CD14-positive monocyte (primary cell): ENCODE measurements at regions not wholly inside any gene's neighbourhood (a gene's known extent, or its start where the extent isn't known, plus 50 kb on each side); places are given as distances from the start of the nearest gene placed in this dataset.

Source experiments
- DNase-seq, 3 donors: peaks; one replicate each; pipeline ENCODE4 v3.0.0-alpha.2; 2011 to 2022
- H2AFZ ChIP-seq: 2 replicates; pipeline ENCODE4 v1.6.0; 2012; ENCODE audit warnings: mild to moderate bottlenecking, low read depth, low read length, inconsistent platforms; ENCODE audit not compliant: insufficient read depth, poor library complexity, severe bottlenecking
- H3K27ac ChIP-seq, 2 donors: 1 replicate in 1 of 2; 2 replicates in 1 of 2; pipeline ENCODE4 v1.5.1; 2012 to 2013; ENCODE audit warnings: low read length in 2 of 2, control low read depth in 1 of 2, inconsistent platforms in 1 of 2, low read depth in 1 of 2, mild to moderate bottlenecking in 1 of 2
- H3K27me3 ChIP-seq, 2 donors: one replicate each; pipeline versions ENCODE4 v1.6.0 to v1.6.1; 2011 to 2013; ENCODE audit warnings: low read length in 2 of 2; ENCODE audit not compliant: control insufficient read depth in 2 of 2, insufficient read depth in 2 of 2
- H3K36me3 ChIP-seq, 2 donors: replicated peaks in 1 of 2; 1 replicate in 1 of 2; 2 replicates in 1 of 2; pipeline versions ENCODE4 v1.5.1 to v1.6.1; 2012 to 2013; ENCODE audit warnings: low read length in 2 of 2, control low read depth in 1 of 2, inconsistent platforms in 1 of 2, mild to moderate bottlenecking in 1 of 2; ENCODE audit not compliant: insufficient read depth in 2 of 2, control insufficient read depth in 1 of 2
- H3K4me1 ChIP-seq, 2 donors: 1 replicate in 1 of 2; 2 replicates in 1 of 2; pipeline versions ENCODE4 v1.5.1 to v1.6.1; 2012 to 2013; ENCODE audit warnings: low read length in 2 of 2, control low read depth in 1 of 2, inconsistent platforms in 1 of 2, mild to moderate bottlenecking in 1 of 2, moderate library complexity in 1 of 2; ENCODE audit not compliant: insufficient read depth in 2 of 2, control insufficient read depth in 1 of 2
- H3K4me2 ChIP-seq: replicated peaks from 2 replicates; pipeline ENCODE3; 2012; ENCODE audit warnings: low read length, moderate library complexity, mild to moderate bottlenecking; ENCODE audit not compliant: poor library complexity, severe bottlenecking; ENCODE audit errors: extremely low read depth
- H3K4me3 ChIP-seq, 3 experiments: fragments of 200-600 bp in 1 of 3; sonication (generic) in 1 of 3; replicated peaks in 1 of 3; 1 replicate in 2 of 3; 2 replicates in 1 of 3; pipeline ENCODE4 v1.5.1; 2011 to 2013; ENCODE audit warnings: low read length in 3 of 3, mild to moderate bottlenecking in 3 of 3, control low read depth in 2 of 3, low read depth in 2 of 3, inconsistent platforms in 1 of 3, moderate library complexity in 1 of 3
- H3K79me2 ChIP-seq: 2 replicates; pipeline ENCODE4 v1.6.0; 2012; ENCODE audit warnings: mild to moderate bottlenecking, control low read depth, inconsistent platforms, low read length, moderate library complexity; ENCODE audit not compliant: insufficient read depth
- H3K9ac ChIP-seq: 2 replicates; pipeline ENCODE4 v1.6.0; 2017; ENCODE audit warnings: low read length, mild to moderate bottlenecking; ENCODE audit not compliant: insufficient read depth, poor library complexity, severe bottlenecking
- H3K9me3 ChIP-seq, 2 donors: replicated peaks in 1 of 2; 1 replicate in 1 of 2; 2 replicates in 1 of 2; pipeline versions ENCODE4 v1.5.1 to v1.6.1; 2012 to 2013; ENCODE audit warnings: low read length in 2 of 2, control low read depth in 1 of 2; ENCODE audit not compliant: control insufficient read depth in 1 of 2, insufficient read depth in 1 of 2
- H4K20me1 ChIP-seq: 2 replicates; pipeline ENCODE4 v1.6.0; 2012; ENCODE audit warnings: mild to moderate bottlenecking, low read length, control low read depth, moderate library complexity; ENCODE audit not compliant: insufficient read depth
- H3K27ac Mint-ChIP-seq, 7 donors: one replicate each; pipeline ENCODE4 v1.8.0; 2020; ENCODE audit warnings: mild to moderate bottlenecking in 7 of 7, mixed read lengths in 7 of 7, moderate library complexity in 6 of 7, inconsistent platforms in 2 of 7
- H3K27me3 Mint-ChIP-seq, 3 donors: one replicate each; pipeline ENCODE4 v1.8.0; 2021 to 2022; ENCODE audit warnings: low read depth in 3 of 3, mild to moderate bottlenecking in 3 of 3, mixed read lengths in 3 of 3, moderate library complexity in 3 of 3, inconsistent platforms in 1 of 3
- H3K36me3 Mint-ChIP-seq, 2 donors: one replicate each; pipeline ENCODE4 v1.8.0; 2020; ENCODE audit warnings: mixed read lengths in 2 of 2, inconsistent platforms in 1 of 2, mild to moderate bottlenecking in 1 of 2
- H3K4me1 Mint-ChIP-seq: one replicate; pipeline ENCODE4 v1.8.0; 2020; ENCODE audit warnings: mild to moderate bottlenecking, mixed read lengths
- H3K4me3 Mint-ChIP-seq, 2 donors: one replicate each; pipeline ENCODE4 v1.8.0; 2020; ENCODE audit warnings: mild to moderate bottlenecking in 2 of 2, mixed read lengths in 2 of 2, moderate library complexity in 1 of 2
- H3K9me3 Mint-ChIP-seq, 7 donors: one replicate each; pipeline ENCODE4 v1.8.0; 2020 to 2022; ENCODE audit warnings: mixed read lengths in 7 of 7, mild to moderate bottlenecking in 6 of 7, moderate library complexity in 6 of 7, inconsistent platforms in 2 of 7
- WGBS: methylation state at CpG from one replicate; pipeline ENCODE4 v1.1.5; 2013; ENCODE audit warnings: missing lambda C conversion rate; ENCODE audit not compliant: insufficient coverage; 5-methylcytosine and 5-hydroxymethylcytosine counted together
- intact Hi-C, 2 donors: fragments of 100-400 bp; cut with micrococcal nuclease; formaldehyde crosslinking; loops; one replicate each; pipeline versions ENCODE4 v1.15.0 to v1.15.1; 2023
- TF ChIP-seq, protein P1 (sequence below): fragments of 200-600 bp; IDR thresholded peaks from one replicate; pipeline ENCODE4 v1.8.0; 2022; ENCODE audit warnings: antibody characterized with exemption, mild to moderate bottlenecking

DNA sequence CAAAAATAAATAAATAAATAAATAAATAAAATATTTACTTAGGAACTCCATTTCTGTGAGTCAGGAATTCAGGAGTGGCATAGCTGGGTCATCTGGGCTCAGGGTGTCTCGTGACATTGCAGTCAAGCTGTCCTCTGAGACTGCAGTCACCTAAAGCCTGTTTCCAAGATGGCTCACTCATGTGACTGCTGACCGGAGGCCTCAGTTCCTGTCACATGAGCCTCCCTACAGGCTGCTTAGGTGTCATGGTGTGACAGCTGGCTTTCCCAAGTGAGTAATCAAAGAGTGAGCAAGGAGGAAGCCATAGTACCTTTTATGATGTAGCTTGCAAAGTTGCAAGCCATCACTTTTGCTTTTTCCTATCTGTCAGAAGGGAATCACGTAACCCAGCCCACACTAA, 128.6 kb upstream of the KCTD7 start:
- H3K4me1 Mint-ChIP-seq: peaks cover 12% of the 10 kb centered on the region
- peaks cover 4 to 11% (median 10%) of the 10 kb centered on the region in 3 donors for H3K27me3 Mint-ChIP-seq
- no peak overlapping the region for H2AFZ ChIP-seq
- H3K36me3 ChIP-seq: no peaks in the 10 kb centered on the region
- H3K4me3 ChIP-seq: no peak overlapping the region
- WGBS: 89% methylated on average over 1 of the region's 3 CpGs
- peak; percentile 9 to 67 (median 23) for DNase-seq
- peaks cover 0 to 7% of the 10 kb centered on the region in 2 donors for H3K4me1 ChIP-seq
- H3K27me3 ChIP-seq: peaks cover 0 to 5% of the 10 kb centered on the region in 2 donors
- H3K4me2 ChIP-seq: no peak overlapping the region
- TF ChIP-seq, protein P1, sequence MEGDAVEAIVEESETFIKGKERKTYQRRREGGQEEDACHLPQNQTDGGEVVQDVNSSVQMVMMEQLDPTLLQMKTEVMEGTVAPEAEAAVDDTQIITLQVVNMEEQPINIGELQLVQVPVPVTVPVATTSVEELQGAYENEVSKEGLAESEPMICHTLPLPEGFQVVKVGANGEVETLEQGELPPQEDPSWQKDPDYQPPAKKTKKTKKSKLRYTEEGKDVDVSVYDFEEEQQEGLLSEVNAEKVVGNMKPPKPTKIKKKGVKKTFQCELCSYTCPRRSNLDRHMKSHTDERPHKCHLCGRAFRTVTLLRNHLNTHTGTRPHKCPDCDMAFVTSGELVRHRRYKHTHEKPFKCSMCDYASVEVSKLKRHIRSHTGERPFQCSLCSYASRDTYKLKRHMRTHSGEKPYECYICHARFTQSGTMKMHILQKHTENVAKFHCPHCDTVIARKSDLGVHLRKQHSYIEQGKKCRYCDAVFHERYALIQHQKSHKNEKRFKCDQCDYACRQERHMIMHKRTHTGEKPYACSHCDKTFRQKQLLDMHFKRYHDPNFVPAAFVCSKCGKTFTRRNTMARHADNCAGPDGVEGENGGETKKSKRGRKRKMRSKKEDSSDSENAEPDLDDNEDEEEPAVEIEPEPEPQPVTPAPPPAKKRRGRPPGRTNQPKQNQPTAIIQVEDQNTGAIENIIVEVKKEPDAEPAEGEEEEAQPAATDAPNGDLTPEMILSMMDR: no peak
- intact Hi-C loops: no loop called here
- no peak overlapping the region for H3K27ac ChIP-seq
- H3K9me3 ChIP-seq: peaks cover 0 to 2% of the 10 kb centered on the region in 2 donors
- no peak overlapping the region for H3K9ac ChIP-seq
- peak overlapping the region in 1 of 7 donors; percentile 21 for H3K27ac Mint-ChIP-seq
- no peaks in the 10 kb centered on the region for H3K79me2 ChIP-seq
- H3K9me3 Mint-ChIP-seq: peaks cover 0 to 4% (median 2%) of the 10 kb centered on the region in 7 donors
- peaks cover 0 to 3% of the 10 kb centered on the region in 2 donors for H3K36me3 Mint-ChIP-seq
- no peak overlapping the region for H3K4me3 Mint-ChIP-seq
- H4K20me1 ChIP-seq: no peaks in the 10 kb centered on the region

GRCh38 chr7:66502230-66503035, 126.2 kb upstream of the KCTD7 start:
- intact Hi-C loops: no loop called here
- Histone ChIP-seq H3K4me1 (no peaks in the 10 kb centered on the region), H3K79me2 (no peaks in the 10 kb centered on the region), H3K27me3 (peaks cover 7 to 28% of the 10 kb centered on the region in 2 donors), H3K4me3 (no peak overlapping the region), H3K9me3 (peaks cover 6 to 9% of the 10 kb centered on the region in 2 donors), H3K4me2 (no peak overlapping the region), H4K20me1 (no peaks in the 10 kb centered on the region), H3K9ac (no peak overlapping the region), H2AFZ (no peak overlapping the region), H3K36me3 (no peaks in the 10 kb centered on the region), H3K27ac (no peak overlapping the region)
- Mint-ChIP-seq H3K4me1 (peaks cover 9% of the 10 kb centered on the region), H3K4me3 (no peak overlapping the region), H3K27ac (no peak overlapping the region), H3K9me3 (peaks cover 0 to 13% (median 7%) of the 10 kb centered on the region in 7 donors), H3K27me3 (peaks cover 26 to 34% (median 29%) of the 10 kb centered on the region in 3 donors), H3K36me3 (peaks cover 0 to 2% of the 10 kb centered on the region in 2 donors)
- TF ChIP-seq, protein P1: no peak
- no peak for DNase-seq
- WGBS: 91% methylated on average over 3 of the region's 12 CpGs
